ENCODE measurements at regions not wholly inside any gene's neighbourhood (a gene's known extent, or its start where the extent isn't known, plus 50 kb on each side); places are given as distances from the start of the nearest gene placed in this dataset.

GRCh38 chr2:145168091-145168490 lies 648.2 kb upstream of the ZEB2 start:
- no peak for DNase-seq (ENCODE audit: low read depth in 2 of 2, low spot score in 1 of 2)

DNA sequence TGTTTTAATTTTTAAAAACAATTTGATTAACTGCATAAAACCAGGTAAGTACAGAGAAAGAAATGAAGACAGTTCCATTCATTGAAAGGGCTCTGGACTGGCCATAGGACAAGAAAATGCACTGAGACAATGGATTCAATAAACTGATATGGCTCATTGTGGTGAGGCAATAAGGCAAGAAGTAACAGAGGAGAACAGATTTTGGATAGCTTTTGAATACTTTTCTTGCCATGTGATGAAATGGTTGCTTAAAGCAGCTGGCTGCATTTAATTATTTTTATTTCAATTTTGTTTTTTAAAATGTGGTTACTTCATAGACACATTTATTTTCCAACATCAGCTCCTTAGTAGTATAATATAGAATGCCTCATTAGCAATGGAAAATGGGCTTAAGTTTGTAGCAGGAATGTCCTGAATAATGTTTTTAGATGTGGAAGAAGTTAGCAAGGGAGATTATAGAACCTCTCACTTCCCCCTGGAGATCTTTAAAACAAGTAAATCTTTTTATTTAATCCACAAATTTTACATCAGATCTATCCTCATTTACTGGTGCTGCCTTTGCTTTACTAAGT lies 646.9 kb upstream of the ZEB2 start:
- DNase-seq (ENCODE audit: low read depth in 2 of 2, low spot score in 1 of 2) = no peak

DNA sequence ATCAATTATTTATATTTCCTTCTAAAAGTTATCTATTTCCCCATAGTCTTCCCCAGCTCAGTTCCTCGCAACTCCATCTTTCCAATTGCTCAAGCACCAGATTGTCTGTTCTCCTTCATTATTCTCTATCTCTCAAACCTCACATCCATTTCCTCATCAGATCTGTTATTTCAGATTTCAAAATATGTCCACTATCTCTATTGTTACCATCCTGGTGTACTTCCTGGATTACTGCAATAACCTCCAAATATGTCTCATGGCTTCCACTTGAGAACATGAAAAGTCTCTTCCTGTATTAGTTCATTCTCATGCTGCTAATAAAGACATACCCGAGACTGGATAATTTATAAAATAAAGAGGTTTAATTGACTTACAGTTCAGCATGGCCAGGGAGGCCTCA lies 641.7 kb upstream of the ZEB2 start:
- no peak for DNase-seq (ENCODE audit: low read depth in 2 of 2, low spot score in 1 of 2)

GRCh38 chr2:145160855-145161254 lies 640.9 kb upstream of the ZEB2 start:
- no peak for DNase-seq (ENCODE audit: low read depth in 2 of 2, low spot score in 1 of 2)

GRCh38 chr2:145159676-145160075 lies 639.8 kb upstream of the ZEB2 start:
- DNase-seq (ENCODE audit: low read depth in 2 of 2, low spot score in 1 of 2) = no peak

DNA sequence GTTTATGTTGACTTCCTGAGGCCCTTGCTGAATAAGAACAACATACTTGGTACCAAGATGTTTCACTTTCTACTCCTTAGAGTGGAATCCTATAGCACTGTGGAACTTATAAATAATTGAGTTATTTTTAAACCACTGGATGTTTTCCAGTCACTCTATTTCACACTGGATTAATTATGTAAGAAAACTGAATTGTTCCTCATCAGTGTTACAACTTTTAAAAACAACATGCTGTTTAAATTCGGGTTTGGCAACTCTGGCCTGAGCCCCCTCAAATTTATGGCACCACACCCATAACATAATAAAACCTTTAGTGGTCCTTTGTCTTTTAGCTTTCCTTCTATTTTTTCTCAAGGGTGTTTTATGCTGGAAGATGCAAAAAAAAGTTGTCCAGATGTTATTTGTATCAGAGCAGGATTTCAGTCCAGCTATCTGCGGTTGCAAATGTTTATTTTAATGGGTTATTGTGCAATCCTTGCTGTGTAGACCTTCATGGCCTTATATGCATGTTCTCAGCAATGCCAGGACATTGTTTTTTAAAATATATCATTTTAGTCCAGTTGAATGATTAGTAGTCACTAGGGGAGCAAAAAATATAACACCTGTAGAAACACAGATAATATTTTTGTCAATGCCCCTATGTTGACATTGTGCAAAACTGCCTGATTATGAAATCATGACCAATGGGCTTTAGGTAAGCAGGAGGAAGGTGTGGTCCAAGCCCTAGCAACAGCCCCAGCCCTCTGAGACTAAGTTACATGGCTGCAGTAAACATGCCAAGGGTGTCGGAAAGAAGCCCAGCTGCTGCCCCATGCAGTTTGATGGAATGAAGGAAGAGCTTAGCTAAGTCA lies 638.0 kb upstream of the ZEB2 start:
- no peak for DNase-seq (ENCODE audit: low read depth in 2 of 2, low spot score in 1 of 2)

DNA sequence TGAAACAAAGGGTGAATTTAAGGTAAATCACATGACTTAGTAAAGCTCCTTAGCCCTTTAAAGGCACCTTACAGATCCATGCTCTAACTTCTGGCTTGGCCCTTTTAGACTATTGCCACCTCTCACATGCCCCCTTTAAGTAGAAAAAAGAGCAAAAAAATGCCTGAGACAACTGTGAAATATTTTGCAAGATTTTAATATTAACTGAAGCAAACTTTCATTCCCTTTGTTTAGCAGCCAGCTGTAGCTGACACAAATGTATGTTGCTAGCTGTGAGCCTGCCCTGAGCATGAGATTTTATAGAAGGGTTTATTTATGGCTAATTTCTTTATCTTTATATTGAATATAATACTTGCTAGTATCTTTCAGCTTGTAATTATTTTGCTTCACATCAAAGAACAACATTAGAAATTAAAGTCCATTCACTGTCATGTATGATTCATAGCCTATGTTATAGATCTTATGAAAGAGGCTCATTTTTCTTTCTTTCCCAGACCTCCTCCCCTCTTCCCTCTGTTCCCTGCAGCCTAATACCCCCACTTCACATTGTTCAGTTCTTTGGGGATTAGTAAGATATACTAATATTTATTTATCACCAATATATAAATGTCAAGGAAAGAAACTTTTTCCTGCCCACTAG lies 637.2 kb upstream of the ZEB2 start:
- DNase-seq (ENCODE audit: low read depth in 2 of 2, low spot score in 1 of 2) = no peak

- no peak for DNase-seq (ENCODE audit: low read depth in 2 of 2, low spot score in 1 of 2)
Observed at GRCh38 chr2:145156199-145156598, 636.3 kb upstream of the ZEB2 start.

GRCh38 chr2:145155196-145155595 lies 635.3 kb upstream of the ZEB2 start:
- DNase-seq (ENCODE audit: low read depth in 2 of 2, low spot score in 1 of 2) = no peak

DNA sequence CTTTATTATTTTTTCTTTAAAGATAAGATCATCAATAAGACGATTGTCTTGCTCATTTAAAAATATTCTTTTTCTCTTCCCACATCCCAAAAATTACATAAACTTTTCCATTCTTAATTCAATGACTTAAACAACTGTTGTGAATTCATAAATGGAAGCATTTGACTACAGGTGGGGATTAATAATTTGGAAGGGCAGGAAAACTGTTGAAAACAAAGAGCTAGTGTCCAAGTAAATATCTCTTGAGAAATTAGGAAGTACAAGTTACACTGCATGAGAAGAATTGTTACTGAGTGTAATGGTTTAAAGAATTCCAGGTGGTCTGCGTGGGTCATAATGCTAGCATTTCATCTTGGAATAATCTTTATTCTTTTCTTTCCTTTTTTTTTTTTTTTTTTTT lies 634.8 kb upstream of the ZEB2 start:
- no peak for DNase-seq (ENCODE audit: low read depth in 2 of 2, low spot score in 1 of 2)

GRCh38 chr2:145146691-145147090 lies 626.8 kb upstream of the ZEB2 start:
- DNase-seq (ENCODE audit: low read depth in 2 of 2, low spot score in 1 of 2) = no peak

GRCh38 chr2:145144131-145144728 lies 624.3 kb upstream of the ZEB2 start:
- DNase-seq (ENCODE audit: low read depth in 2 of 2, low spot score in 1 of 2) = no peak

GRCh38 chr2:145141981-145142380 lies 622.1 kb upstream of the ZEB2 start:
- no peak for DNase-seq (ENCODE audit: low read depth in 2 of 2, low spot score in 1 of 2)

DNA sequence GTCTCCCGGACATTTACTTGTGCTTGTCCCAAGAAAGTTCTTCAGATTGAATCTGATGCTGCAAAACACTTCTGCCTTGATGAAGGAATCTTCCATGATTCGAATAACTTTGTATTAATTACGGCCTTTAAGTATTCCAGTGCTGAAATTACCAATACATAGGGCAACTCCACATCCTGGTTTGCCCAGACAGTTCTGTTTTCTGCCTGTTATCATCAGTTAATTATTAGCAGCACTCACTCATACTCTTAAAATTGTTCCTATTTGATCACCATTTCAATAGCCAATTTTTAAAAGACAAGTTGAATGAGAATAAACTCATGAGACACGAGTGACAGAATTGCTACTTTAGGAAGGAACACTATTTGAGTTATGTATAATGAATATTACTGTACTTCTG lies 620.7 kb upstream of the ZEB2 start:
- no peak for DNase-seq (ENCODE audit: low read depth in 2 of 2, low spot score in 1 of 2)

DNA sequence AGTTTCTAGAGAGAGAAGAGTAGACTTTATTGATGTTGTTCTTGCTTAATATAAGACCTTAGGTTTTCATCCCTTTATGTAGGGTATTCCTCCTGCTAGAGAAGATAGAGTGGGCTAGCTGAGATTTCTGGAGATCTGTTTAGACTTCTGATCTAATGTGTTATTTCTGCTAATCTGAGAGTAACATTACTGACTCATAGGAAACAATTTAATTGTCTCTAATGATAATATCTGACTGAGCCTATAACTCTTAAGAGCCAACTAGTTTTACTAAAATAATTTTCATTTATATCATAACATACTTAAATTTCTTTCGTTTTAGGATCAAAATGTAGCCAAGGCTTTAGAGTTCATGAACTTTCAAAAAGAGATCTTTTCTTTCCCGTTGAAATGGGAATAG lies 618.7 kb upstream of the ZEB2 start:
- DNase-seq (ENCODE audit: low read depth in 2 of 2, low spot score in 1 of 2) = no peak

GRCh38 chr2:145137901-145138300 lies 618.0 kb upstream of the ZEB2 start:
- DNase-seq (ENCODE audit: low read depth in 2 of 2, low spot score in 1 of 2) = no peak

GRCh38 chr2:145137211-145137610 lies 617.3 kb upstream of the ZEB2 start:
- no peak for DNase-seq (ENCODE audit: low read depth in 2 of 2, low spot score in 1 of 2)

GRCh38 chr2:145136702-145137101 lies 616.8 kb upstream of the ZEB2 start:
- no peak for DNase-seq (ENCODE audit: low read depth in 2 of 2, low spot score in 1 of 2)

GRCh38 chr2:145126146-145126545 lies 606.2 kb upstream of the ZEB2 start:
- DNase-seq (ENCODE audit: low read depth in 2 of 2, low spot score in 1 of 2) = no peak

GRCh38 chr2:145124085-145124484 lies 604.2 kb upstream of the ZEB2 start:
- no peak for DNase-seq (ENCODE audit: low read depth in 2 of 2, low spot score in 1 of 2)

DNA sequence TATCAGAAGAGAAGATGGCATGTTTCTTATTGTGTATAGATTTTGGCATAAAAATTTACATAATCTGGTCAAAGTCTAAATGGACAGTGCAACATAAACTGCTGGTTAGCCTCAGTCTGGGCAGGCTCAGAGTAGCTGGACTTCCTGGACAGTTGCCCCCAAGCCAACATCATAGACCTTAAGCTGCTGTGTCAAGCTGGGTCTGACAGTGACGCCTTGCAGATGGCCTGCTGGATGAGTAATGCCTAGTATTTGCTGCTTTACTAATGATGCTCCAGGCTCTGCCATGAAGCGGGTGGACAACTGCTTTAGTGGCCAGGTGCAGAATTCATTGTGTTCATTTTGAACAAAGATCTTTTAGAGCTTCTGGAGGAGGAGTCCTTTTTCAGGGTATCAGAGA lies 603.7 kb upstream of the ZEB2 start:
- no peak for DNase-seq (ENCODE audit: low read depth in 2 of 2, low spot score in 1 of 2)

DNA sequence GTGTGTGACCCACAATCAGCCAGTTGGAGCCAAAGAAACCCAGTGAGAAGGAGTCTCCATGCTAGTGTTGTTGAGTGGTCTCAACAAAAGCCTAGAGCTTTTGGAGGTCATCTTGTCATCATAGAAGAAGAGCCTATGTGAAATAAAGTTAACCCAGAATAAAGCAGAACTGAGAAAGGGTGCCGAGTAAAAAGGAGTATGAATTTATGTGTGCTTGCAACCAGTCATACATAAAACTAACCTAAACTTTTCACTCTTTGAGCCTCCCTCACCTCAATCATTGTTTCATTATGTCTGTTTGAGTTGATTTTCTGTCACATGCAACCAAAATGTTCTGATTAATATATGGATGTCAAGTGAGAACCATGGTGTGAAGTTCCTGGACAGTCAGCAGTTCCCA lies 599.3 kb upstream of the ZEB2 start:
- no peak for DNase-seq (ENCODE audit: low read depth in 2 of 2, low spot score in 1 of 2)

Measured in stimulated activated CD8-positive, alpha-beta memory T cell treated with anti-CD3 and anti-CD28 coated beads, Interleukin-4, amount 100 ng/mL, for 1 hour (primary cell).